GM12878 (cell line): ENCODE measurements at regions not wholly inside any gene's neighbourhood (a gene's known extent, or its start where the extent isn't known, plus 50 kb on each side); places are given as distances from the start of the nearest gene placed in this dataset.

Experiments
- ASH2L ChIP-seq: fragments of 300-600, 200-600 bp; sonication (generic); IDR thresholded peaks from 2 replicates; pipeline ENCODE4 v1.6.1; 2017; ENCODE audit warnings: low read depth, mild to moderate bottlenecking, borderline replicate concordance
- ATF2 ChIP-seq: IDR thresholded peaks from 2 replicates; pipeline ENCODE4 v1.6.1; 2012; ENCODE audit warnings: low read length, inconsistent platforms
- BCLAF1 ChIP-seq: fragments of 450-650 bp; IDR thresholded peaks from 2 replicates; pipeline ENCODE4 v1.6.1; 2017; ENCODE audit warnings: antibody characterized with exemption, mild to moderate bottlenecking, moderate library complexity
- CBX3 ChIP-seq: fragments of 200-600 bp; sonication (generic); IDR thresholded peaks from 2 replicates; pipeline ENCODE4 v1.6.1; 2016; ENCODE audit warnings: low read depth, borderline replicate concordance
- CEBPB ChIP-seq, 2 experiments: fragments of 150-350 bp in 1 of 2; IDR thresholded peaks; 2 replicates each; pipeline ENCODE4 v1.6.1; 2012 to 2014; ENCODE audit warnings: low read depth in 2 of 2, low read length in 2 of 2, borderline replicate concordance in 1 of 2, inconsistent platforms in 1 of 2
- CTCF ChIP-seq, 3 experiments: IDR thresholded peaks in 2 of 3; conservative IDR thresholded peaks in 1 of 3; 2 replicates each; pipeline ENCODE4 v1.5.1; 2011; ENCODE audit warnings: low read depth in 3 of 3, low read length in 3 of 3, mild to moderate bottlenecking in 3 of 3, control low read depth in 2 of 3, moderate library complexity in 2 of 3, inconsistent platforms in 1 of 3, mixed read lengths in 1 of 3; ENCODE audit not compliant: control insufficient read depth in 2 of 3, insufficient read depth in 1 of 3; ENCODE audit errors: extremely low read depth in 1 of 3
- FOXK2 ChIP-seq: fragments of 450-650 bp; IDR thresholded peaks from 2 replicates; pipeline ENCODE4 v1.6.1; 2017; ENCODE audit warnings: mild to moderate bottlenecking, moderate library complexity
- GABPA ChIP-seq: IDR thresholded peaks from 2 replicates; pipeline ENCODE4 v1.6.1; 2014; ENCODE audit warnings: antibody characterized with exemption, low read depth, mild to moderate bottlenecking, inconsistent platforms
- POLR2A ChIP-seq: IDR thresholded peaks from 2 replicates; pipeline ENCODE4 v1.6.1; 2011; ENCODE audit warnings: low read depth, mild to moderate bottlenecking, low read length
- RCOR1 ChIP-seq: conservative IDR thresholded peaks from 2 replicates; pipeline ENCODE4 v1.6.1; 2012; ENCODE audit warnings: low read depth, low read length, improper control_type of control experiment
- REST ChIP-seq: IDR thresholded peaks from 2 replicates; pipeline ENCODE4 v1.6.1; 2012; ENCODE audit warnings: mild to moderate bottlenecking, low read depth, low read length
- SRF ChIP-seq, 2 experiments: IDR thresholded peaks; 2 replicates each; pipeline ENCODE4 v1.6.1; 2011; ENCODE audit warnings: low read depth in 2 of 2, low read length in 2 of 2, mild to moderate bottlenecking in 1 of 2, moderate library complexity in 1 of 2
- YY1 ChIP-seq: IDR thresholded peaks from 2 replicates; pipeline ENCODE4 v1.6.1; 2011; ENCODE audit warnings: low read depth, mild to moderate bottlenecking, low read length
- ZNF622 ChIP-seq: fragments of 450-650 bp; IDR thresholded peaks from 2 replicates; pipeline ENCODE4 v1.6.1; 2017; ENCODE audit warnings: mild to moderate bottlenecking, inconsistent platforms

- TF ChIP-seq ATF2, result no peak
- TF ChIP-seq POLR2A, result no peak
- TF ChIP-seq SRF (IDR thresholded peaks at IDR 0.05; ENCODE audit: low read depth in 2 of 2, low read length in 2 of 2), result no peak
- TF ChIP-seq CTCF (IDR thresholded peaks at IDR 0.05 in 2 of 3, conservative IDR thresholded peaks at IDR 0.05 in 1 of 3; ENCODE audit: control insufficient read depth in 2 of 3, extremely low read depth in 1 of 3, insufficient read depth in 1 of 3, low read depth in 3 of 3, low read length in 3 of 3), result no peak
- no peak for TF ChIP-seq REST
- TF ChIP-seq YY1, result no peak
- TF ChIP-seq CEBPB (IDR thresholded peaks at IDR 0.05; ENCODE audit: borderline replicate concordance in 1 of 2, low read depth in 2 of 2, low read length in 2 of 2), result no peak
- TF ChIP-seq ZNF622, result no peak
- no peak for TF ChIP-seq BCLAF1
- no peak for TF ChIP-seq GABPA
- TF ChIP-seq CBX3, result no peak
- TF ChIP-seq FOXK2, result no peak
- TF ChIP-seq RCOR1, result no peak
- no peak for TF ChIP-seq ASH2L
These were observed 388.0 kb upstream of the CA10 start for GRCh38 chr17:52546493-52546892.
